HG02610 (cell line): ENCODE measurements at regions not wholly inside any gene's neighbourhood (a gene's known extent, or its start where the extent isn't known, plus 50 kb on each side); places are given as distances from the start of the nearest gene placed in this dataset.

Experiments
- ATAC-seq: cut with Tn5 transposase; IDR thresholded peaks from one replicate; pipeline ENCODE4 v1.9.1; 2021; ENCODE audit warnings: mild to moderate bottlenecking, moderate library complexity; ENCODE audit not compliant: unreplicated experiment

- no peak for ATAC-seq
Observed at GRCh38 chr1:4345094-4345493, 309.3 kb upstream of the AJAP1 start.

- no peak for ATAC-seq
Observed at GRCh38 chr1:4346131-4346530, 308.3 kb upstream of the AJAP1 start.

- ATAC-seq = no peak
Observed at GRCh38 chr1:4351453-4351852, 303.0 kb upstream of the AJAP1 start.

- no peak for ATAC-seq
Observed at GRCh38 chr1:4353090-4353856, 301.1 kb upstream of the AJAP1 start.

DNA sequence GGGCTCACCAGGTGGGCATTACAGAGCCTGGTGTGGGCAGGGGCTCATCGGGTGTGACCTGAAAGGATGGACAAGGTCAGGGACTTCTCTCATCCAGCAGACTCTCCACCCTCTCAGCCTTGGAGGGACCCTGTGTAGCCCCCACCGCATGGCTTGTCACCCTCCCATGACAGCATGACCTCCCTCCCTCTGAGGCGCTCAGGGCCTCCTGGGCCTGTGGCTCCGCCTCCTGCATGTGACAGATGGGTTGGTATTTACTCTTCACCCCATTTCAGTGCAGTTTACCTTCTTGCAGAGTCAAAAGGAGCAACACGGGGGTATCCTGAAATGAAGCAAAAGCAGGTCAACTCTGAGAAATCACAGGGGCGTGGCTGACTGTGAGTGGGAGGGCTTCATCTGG, 298.6 kb upstream of the AJAP1 start:
- no peak for ATAC-seq

GRCh38 chr1:4362314-4363044, 291.9 kb upstream of the AJAP1 start:
- ATAC-seq = no peak

DNA sequence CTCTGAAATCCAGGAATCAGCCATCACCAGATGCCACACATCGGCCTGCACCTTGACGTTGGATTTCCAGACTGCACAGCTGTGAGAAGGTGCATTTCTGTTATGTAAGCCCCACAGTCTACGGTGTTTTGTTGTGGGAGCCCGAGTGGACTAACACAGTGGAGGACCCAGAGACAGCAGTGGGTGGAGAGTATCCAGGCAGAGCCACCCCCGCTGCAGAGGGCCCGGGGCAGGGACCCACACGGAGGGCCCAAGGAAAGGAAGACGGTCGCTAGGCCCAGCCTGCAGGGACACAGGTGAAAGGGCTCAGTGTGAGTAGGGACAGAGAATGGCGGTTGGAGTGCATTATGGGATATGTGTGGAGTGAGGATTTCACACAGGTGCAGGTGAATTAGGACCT, 288.3 kb upstream of the AJAP1 start:
- ATAC-seq = no peak

DNA sequence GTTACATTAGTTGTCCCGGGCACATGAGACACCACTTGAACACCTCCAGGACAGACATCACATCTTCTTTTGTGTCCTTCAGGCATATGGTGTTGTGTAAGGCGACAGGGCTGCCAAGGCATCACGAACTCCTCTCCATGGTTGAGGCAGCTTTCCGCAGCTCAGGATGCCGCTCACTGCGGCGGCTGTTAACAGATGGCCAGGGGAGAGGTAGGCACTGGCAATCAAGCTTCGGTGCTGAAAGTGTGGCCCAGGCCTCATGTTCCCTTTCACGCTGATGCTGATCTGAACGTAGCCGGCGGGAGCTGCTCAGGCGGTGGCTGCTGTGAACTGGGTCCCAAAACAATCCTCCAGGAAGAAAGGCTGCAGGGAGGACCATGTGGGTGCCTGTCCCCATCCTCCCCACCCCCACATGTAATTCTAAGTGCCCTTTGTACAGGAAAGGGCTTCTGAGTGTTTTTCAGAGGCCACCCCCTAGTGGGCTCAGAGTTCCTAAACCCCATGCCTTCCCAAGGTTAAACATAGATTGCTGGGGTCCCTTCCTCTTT, 287.1 kb upstream of the AJAP1 start:
- ATAC-seq = no peak

DNA sequence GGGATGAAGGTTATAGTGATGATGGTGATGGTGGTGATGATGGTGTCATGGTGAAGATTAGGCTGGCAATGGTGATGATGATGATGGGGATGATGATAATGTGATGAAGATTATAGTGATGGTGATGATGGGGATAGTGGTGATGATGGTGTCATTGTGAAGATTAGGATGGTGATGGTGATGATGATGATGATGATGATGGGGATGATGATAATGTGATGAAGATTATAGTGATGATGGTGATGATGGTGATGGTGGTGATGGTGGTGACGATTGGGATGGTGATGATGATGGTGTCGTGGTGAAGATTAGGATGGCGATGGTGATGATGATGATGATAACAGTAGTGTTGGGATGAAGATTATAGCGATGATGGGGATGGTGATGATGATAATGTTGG, 285.1 kb upstream of the AJAP1 start:
- ATAC-seq = no peak

GRCh38 chr1:4371849-4372248, 282.6 kb upstream of the AJAP1 start:
- no peak for ATAC-seq

- ATAC-seq = no peak
Observed at GRCh38 chr1:4375812-4376211, 278.6 kb upstream of the AJAP1 start.

GRCh38 chr1:4379451-4380175, 274.8 kb upstream of the AJAP1 start:
- ATAC-seq = no peak

DNA sequence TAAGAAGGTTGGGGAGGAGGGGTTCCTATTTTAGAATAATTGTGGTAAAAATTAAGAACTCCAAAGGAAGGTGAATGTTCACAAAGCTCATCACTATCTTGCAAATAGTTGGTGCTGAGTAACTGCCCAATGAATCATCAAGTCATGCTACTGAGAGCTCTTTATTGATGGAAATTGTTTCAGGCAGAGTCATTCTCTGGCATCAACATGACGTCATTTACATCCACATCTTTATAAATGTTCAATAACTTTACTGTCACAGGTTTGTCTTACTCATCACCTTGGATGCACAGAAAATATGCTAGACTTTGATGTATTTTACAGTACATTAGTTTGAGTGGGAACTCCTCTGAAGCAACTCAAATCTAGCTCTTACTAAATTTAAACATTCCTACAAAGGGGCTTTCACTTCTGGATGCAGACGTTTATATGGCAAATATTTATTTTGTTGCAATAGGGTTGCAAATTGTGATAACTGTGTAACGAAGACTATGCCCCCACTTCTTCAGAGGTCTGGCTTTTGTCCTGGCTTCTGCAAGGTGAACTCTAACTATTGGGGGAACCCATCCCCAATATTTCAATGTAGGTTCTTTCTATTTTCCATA, 273.7 kb upstream of the AJAP1 start:
- no peak for ATAC-seq

DNA sequence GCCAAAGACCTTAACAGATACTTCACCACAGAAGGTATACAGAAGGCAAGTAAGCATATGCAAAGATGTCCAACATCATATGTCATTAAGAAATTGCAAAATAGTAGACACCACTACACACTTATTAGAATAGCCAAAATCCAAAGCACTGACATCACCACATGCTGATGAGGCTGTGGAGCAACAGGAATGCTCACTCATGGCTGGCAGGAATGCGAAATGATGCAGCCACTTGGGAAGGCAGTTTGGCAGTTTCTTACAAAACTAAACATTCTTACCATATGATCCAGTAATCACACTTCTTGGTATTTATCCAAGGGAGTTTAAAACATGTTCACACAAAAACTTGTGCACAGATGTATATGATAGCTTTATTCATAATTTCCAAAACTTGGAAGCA, 261.2 kb upstream of the AJAP1 start:
- no peak for ATAC-seq

DNA sequence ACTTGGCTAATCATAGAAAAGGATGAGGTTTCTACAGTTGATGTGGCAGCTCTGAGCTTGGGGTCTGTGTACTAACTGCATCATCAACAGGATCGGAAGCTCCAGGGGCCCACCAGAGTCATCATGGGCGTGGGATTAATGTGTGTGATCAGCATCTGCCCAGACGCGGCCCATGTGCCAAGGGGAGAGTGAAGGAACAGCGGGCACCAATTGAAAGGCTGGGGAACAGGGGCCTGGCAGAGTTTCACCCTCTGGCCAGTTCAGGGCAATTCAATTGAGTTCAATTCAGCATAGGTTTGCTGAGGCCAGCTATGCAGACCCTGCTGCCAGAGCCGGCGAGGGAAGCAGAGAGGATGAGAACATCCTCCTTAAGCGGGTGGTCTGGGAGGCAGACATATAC, 260.0 kb upstream of the AJAP1 start:
- ATAC-seq = no peak

DNA sequence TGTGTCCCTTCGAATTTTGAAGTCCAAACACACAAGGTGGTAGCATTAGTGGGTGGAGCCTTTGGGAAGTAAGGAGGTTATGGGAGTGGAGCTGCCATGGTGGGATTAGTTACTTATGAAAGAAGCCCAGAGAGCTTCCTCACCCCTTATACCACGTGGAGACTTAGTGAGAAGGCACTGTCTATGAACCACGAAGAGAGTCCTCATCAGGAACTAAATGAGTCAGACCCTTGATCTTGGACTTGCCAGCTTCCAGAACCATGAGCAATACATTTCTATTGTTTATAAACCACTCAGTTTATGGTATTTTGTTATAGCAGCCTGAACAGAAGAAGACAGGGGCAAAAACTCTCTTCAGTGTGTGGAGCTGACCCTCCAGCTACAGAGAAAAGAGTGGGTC, 259.3 kb upstream of the AJAP1 start:
- no peak for ATAC-seq

- no peak for ATAC-seq
Observed at GRCh38 chr1:4395676-4396075, 258.7 kb upstream of the AJAP1 start.

GRCh38 chr1:4396551-4396950, 257.9 kb upstream of the AJAP1 start:
- no peak for ATAC-seq

DNA sequence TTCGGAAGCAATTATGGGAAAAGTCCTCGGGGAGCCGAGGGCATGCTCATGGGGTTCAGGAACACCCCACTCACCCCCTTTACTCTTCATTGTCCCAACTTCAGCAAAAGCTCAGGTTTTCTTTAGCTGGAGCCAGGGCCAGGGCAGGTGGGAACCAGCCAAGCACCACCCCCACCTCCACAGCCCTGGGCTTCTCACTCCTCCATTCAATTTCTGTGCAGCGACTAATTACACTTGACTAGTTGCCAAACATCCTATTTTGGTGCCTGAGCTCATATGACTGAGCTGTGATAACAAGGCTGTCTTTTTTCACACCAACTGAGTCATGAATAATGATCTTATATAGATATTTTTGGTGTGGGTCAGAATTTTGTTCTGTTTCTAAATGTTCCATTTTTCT, 257.2 kb upstream of the AJAP1 start:
- ATAC-seq = no peak

DNA sequence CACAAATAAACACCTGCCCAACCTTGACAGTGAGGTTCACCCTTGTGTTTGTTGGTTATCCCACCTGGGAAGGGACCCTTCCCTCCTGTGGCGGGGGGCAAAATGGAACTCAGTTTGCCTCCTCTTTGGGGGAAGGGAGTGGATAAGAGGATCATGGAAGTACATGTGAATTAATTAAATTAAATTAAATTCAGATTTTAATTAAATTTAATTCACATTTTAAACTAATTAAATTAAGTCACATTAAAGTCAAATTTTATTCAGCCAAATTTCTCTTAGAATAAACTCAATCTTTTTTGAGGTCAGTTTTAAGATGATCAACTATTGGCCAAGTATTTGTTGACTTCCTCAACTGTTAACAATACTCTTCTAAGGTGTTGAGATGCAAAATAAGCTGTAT, 252.4 kb upstream of the AJAP1 start:
- no peak for ATAC-seq
